IMR-90 (cell line): ENCODE measurements at regions not wholly inside any gene's neighbourhood (a gene's known extent, or its start where the extent isn't known, plus 50 kb on each side); places are given as distances from the start of the nearest gene placed in this dataset.

ENCODE experiments used
- ATAC-seq: fragments of 200-7000 bp; cut with Tn5 transposase; 2 replicates; pipeline ENCODE4 v1.9.1; 2020; ENCODE audit warnings: low read depth, mild to moderate bottlenecking, moderate library complexity
- BruUV-seq: library from RNA; stranded (reverse); fragments of 400-500 nt; replicated peaks from 2 replicates; lab custom pipeline; 2021; lab: Mats Ljungman, UMichigan
- CTCF ChIA-PET: fragments of 300-600 bp; formaldehyde crosslinking; extraction: SDS; loops from one replicate; lab custom pipeline; 2021; ENCODE audit warnings: antibody characterized with exemption; lab: Yijun Ruan, JAX
- POLR2A ChIA-PET: fragments of 300-600 bp; sonication (Branson Sonifier 250); formaldehyde crosslinking; loops from one replicate; lab custom pipeline; 2022; ENCODE audit warnings: antibody characterized with exemption; ENCODE audit not compliant: unreplicated experiment; lab: Charles Lee
- DNase-seq: peaks from one replicate; pipeline ENCODE4 v3.0.0; 2013
- H2AFZ ChIP-seq: replicated peaks from 2 replicates; pipeline ENCODE3; 2013; ENCODE audit warnings: low read length, mild to moderate bottlenecking; ENCODE audit not compliant: poor library complexity
- H2AK5ac ChIP-seq: 2 replicates; pipeline ENCODE4 v1.6.1; 2013; ENCODE audit warnings: low read depth, low read length, inconsistent platforms
- H2AK9ac ChIP-seq: replicated peaks from 2 replicates; pipeline ENCODE3; 2013; ENCODE audit warnings: mild to moderate bottlenecking, low read depth, low read length, moderate library complexity; ENCODE audit not compliant: poor library complexity
- H2BK120ac ChIP-seq: 2 replicates; pipeline ENCODE4 v1.6.1; 2013; ENCODE audit warnings: low read depth, low read length, inconsistent platforms
- H2BK15ac ChIP-seq: 3 replicates; pipeline ENCODE4 v1.6.1; 2013; ENCODE audit warnings: low read depth, low read length, inconsistent platforms
- H2BK20ac ChIP-seq: 2 replicates; pipeline ENCODE4 v1.6.1; 2013; ENCODE audit warnings: low read depth, mild to moderate bottlenecking, inconsistent platforms, low read length, moderate library complexity
- H2BK5ac ChIP-seq: 2 replicates; pipeline ENCODE4 v1.6.1; 2013; ENCODE audit warnings: mild to moderate bottlenecking, low read depth, low read length, inconsistent platforms; ENCODE audit not compliant: poor library complexity, severe bottlenecking
- H3K14ac ChIP-seq: replicated peaks from 2 replicates; pipeline ENCODE4 v1.6.1; 2013; ENCODE audit warnings: low read depth, low read length, inconsistent platforms
- H3K18ac ChIP-seq: 2 replicates; pipeline ENCODE4 v1.6.1; 2013; ENCODE audit warnings: low read depth, low read length, control low read depth
- H3K23ac ChIP-seq: 2 replicates; pipeline ENCODE4 v1.6.1; 2013; ENCODE audit warnings: low read depth, low read length, inconsistent platforms
- H3K27ac ChIP-seq: 2 replicates; pipeline ENCODE4 v1.5.1; 2013; ENCODE audit warnings: mild to moderate bottlenecking, control low read depth, low read length; ENCODE audit not compliant: insufficient read depth
- H3K27me3 ChIP-seq: 2 replicates; pipeline ENCODE4 v1.6.1; 2013; ENCODE audit warnings: low read length; ENCODE audit not compliant: control insufficient read depth, insufficient read depth
- H3K36me3 ChIP-seq: 2 replicates; pipeline ENCODE4 v1.6.1; 2013; ENCODE audit warnings: low read length, mixed read lengths; ENCODE audit not compliant: control insufficient read depth, insufficient read depth
- H3K4ac ChIP-seq: 2 replicates; pipeline ENCODE4 v1.6.1; 2013; ENCODE audit warnings: low read depth, low read length, inconsistent platforms
- H3K4me1 ChIP-seq: 2 replicates; pipeline ENCODE4 v1.6.1; 2013; ENCODE audit warnings: low read length, mixed read lengths; ENCODE audit not compliant: control insufficient read depth, insufficient read depth
- H3K4me2 ChIP-seq: 2 replicates; pipeline ENCODE4 v1.6.1; 2013; ENCODE audit warnings: low read depth, mild to moderate bottlenecking, control low read depth, low read length, moderate library complexity
- H3K4me3 ChIP-seq: 2 replicates; pipeline ENCODE4 v1.5.1; 2013; ENCODE audit warnings: low read depth, mild to moderate bottlenecking, control low read depth, low read length, moderate library complexity; ENCODE audit not compliant: insufficient read depth
- H3K56ac ChIP-seq: 2 replicates; pipeline ENCODE4 v1.6.1; 2013; ENCODE audit warnings: low read length, inconsistent platforms; ENCODE audit not compliant: insufficient read depth; ENCODE audit errors: extremely low read depth
- H3K79me1 ChIP-seq, 2 experiments: 2 replicates each; pipeline ENCODE4 v1.6.1; 2013; ENCODE audit warnings: low read length in 2 of 2, inconsistent platforms in 1 of 2, low read depth in 1 of 2
- H3K9ac ChIP-seq: 2 replicates; pipeline ENCODE4 v1.6.1; 2013; ENCODE audit warnings: low read depth, low read length, control low read depth
- H3K9me1 ChIP-seq: 2 replicates; pipeline ENCODE4 v1.6.1; 2013; ENCODE audit warnings: low read length, inconsistent platforms; ENCODE audit not compliant: insufficient read depth
- H3K9me3 ChIP-seq: 2 replicates; pipeline ENCODE4 v1.6.1; 2013; ENCODE audit warnings: low read length; ENCODE audit not compliant: control insufficient read depth, insufficient read depth
- H4K20me1 ChIP-seq: 2 replicates; pipeline ENCODE4 v1.6.1; 2013; ENCODE audit warnings: low read length, inconsistent platforms; ENCODE audit not compliant: insufficient read depth
- H4K5ac ChIP-seq: 2 replicates; pipeline ENCODE4 v1.6.1; 2013; ENCODE audit warnings: mild to moderate bottlenecking, low read depth, low read length, control low read depth
- H4K8ac ChIP-seq, 2 experiments: 2 replicates each; pipeline ENCODE4 v1.6.1; 2013; ENCODE audit warnings: low read depth in 2 of 2, low read length in 2 of 2, control low read depth in 1 of 2, inconsistent platforms in 1 of 2
- H4K91ac ChIP-seq: 2 replicates; pipeline ENCODE4 v1.6.1; 2013; ENCODE audit warnings: low read depth, low read length, inconsistent platforms; ENCODE audit not compliant: insufficient read depth
- BHLHE40 ChIP-seq: fragments of 150-350 bp; IDR thresholded peaks from 2 replicates; pipeline ENCODE4 v1.6.1; 2016; ENCODE audit warnings: mild to moderate bottlenecking, low read depth, low read length
- MAFK ChIP-seq: IDR thresholded peaks from 2 replicates; pipeline ENCODE4 v1.6.1; 2012; ENCODE audit warnings: low read depth, low read length, improper control_type of control experiment
- RAD21 ChIP-seq: IDR thresholded peaks from 2 replicates; pipeline ENCODE4 v1.6.1; 2012; ENCODE audit warnings: low read length, improper control_type of control experiment
- RCOR1 ChIP-seq: IDR thresholded peaks from 2 replicates; pipeline ENCODE4 v1.6.1; 2012; ENCODE audit warnings: mild to moderate bottlenecking, low read length, improper control_type of control experiment; ENCODE audit not compliant: insufficient replicate concordance
- SMC3 ChIP-seq: fragments of 150-350 bp; IDR thresholded peaks from 2 replicates; pipeline ENCODE4 v1.6.1; 2016; ENCODE audit warnings: low read depth, mild to moderate bottlenecking, antibody characterized with exemption, low read length, moderate library complexity
- WGBS, 2 experiments: methylation state at CpG; one replicate each; pipeline versions ENCODE4 v1.1.5 to v1.1.7; 2013; ENCODE audit warnings: missing lambda C conversion rate in 2 of 2; ENCODE audit not compliant: insufficient read length in 1 of 2; ENCODE audit errors: extremely low coverage in 2 of 2; 5-methylcytosine and 5-hydroxymethylcytosine counted together
- dilution Hi-C: fragments of 300-500 bp; cut with HindIII; formaldehyde crosslinking; loops from one replicate; pipeline ENCODE4 v1.14.3; 2018; ENCODE audit warnings: low sequenced_read_pairs; ENCODE audit not compliant: unreplicated experiment
- in situ Hi-C: fragments of 300-500 bp; cut with MboI; formaldehyde crosslinking; loops from 3 replicates; pipeline ENCODE4 v1.14.3; 2019; ENCODE audit warnings: low sequenced_read_pairs, inconsistent platforms, mixed read lengths
- intact Hi-C: fragments of 100-400 bp; cut with micrococcal nuclease; formaldehyde crosslinking; loops from 2 replicates; pipeline ENCODE4 v1.10.0; 2022
- TF ChIP-seq, protein P1 (sequence below): fragments of 150-350 bp; IDR thresholded peaks from 2 replicates; pipeline ENCODE4 v1.6.1; 2016; ENCODE audit warnings: low read depth, mild to moderate bottlenecking, low read length, moderate library complexity, borderline replicate concordance

DNA sequence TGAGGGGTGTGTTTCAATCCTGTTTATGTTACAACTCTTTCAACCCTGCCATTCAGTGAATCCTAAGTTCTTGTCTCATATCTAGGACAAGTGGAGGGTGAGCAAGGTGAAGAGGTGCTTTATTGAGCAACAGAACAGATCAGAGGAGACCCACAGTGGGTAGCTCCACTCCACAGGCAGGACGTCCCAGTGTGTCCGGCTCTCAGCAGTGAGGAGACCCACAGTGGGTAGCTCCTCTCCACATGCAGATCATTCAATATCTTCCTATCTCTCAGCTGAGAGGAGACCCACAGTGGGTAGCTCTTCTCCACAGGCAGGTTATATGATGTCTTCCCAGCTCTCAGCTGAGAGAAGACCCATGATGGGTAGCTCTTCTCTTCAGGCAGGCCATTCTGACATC, 556.7 kb downstream of the SI start:
- H3K9me3 ChIP-seq: peaks cover 30% of the 10 kb centered on the region
- no peak overlapping the region for H2BK120ac ChIP-seq
- dilution Hi-C loops: no loop called here
- H3K56ac ChIP-seq: no peak overlapping the region
- H3K9ac ChIP-seq: no peak overlapping the region
- H3K14ac ChIP-seq: no peak overlapping the region
- no peak overlapping the region for H3K4me3 ChIP-seq
- H4K5ac ChIP-seq: no peak overlapping the region
- H3K18ac ChIP-seq: no peak overlapping the region
- H2AK9ac ChIP-seq: no peak overlapping the region
- H2AFZ ChIP-seq: no peak overlapping the region
- no peaks in the 10 kb centered on the region for H3K4me1 ChIP-seq
- WGBS, 2 experiments: no CpG with 5 or more reads among the region's 2 CpGs
- in situ Hi-C loops: no loop called here
- no peaks in the 10 kb centered on the region for H3K36me3 ChIP-seq
- H2BK20ac ChIP-seq: no peak overlapping the region
- no peak overlapping the region for H3K27ac ChIP-seq
- BruUV-seq: no TSS peak
- no peak overlapping the region for H4K8ac ChIP-seq
- H2BK5ac ChIP-seq: no peak overlapping the region
- no peaks in the 10 kb centered on the region for H3K79me1 ChIP-seq
- H2BK15ac ChIP-seq: no peak overlapping the region
- no peak overlapping the region for H2AK5ac ChIP-seq
- no peaks in the 10 kb centered on the region for H3K9me1 ChIP-seq
- DNase-seq: no peak
- ChIA-PET POLR2A (no interaction called here), CTCF (no interaction called here)
- H3K23ac ChIP-seq: no peak overlapping the region
- H3K4ac ChIP-seq: no peak overlapping the region
- no peak for TF ChIP-seq BHLHE40
- no peak for TF ChIP-seq RAD21
- TF ChIP-seq MAFK: no peak
- TF ChIP-seq, protein P1, sequence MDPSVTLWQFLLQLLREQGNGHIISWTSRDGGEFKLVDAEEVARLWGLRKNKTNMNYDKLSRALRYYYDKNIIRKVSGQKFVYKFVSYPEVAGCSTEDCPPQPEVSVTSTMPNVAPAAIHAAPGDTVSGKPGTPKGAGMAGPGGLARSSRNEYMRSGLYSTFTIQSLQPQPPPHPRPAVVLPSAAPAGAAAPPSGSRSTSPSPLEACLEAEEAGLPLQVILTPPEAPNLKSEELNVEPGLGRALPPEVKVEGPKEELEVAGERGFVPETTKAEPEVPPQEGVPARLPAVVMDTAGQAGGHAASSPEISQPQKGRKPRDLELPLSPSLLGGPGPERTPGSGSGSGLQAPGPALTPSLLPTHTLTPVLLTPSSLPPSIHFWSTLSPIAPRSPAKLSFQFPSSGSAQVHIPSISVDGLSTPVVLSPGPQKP: no peak
- TF ChIP-seq SMC3: no peak
- TF ChIP-seq RCOR1: no peak
- intact Hi-C loops: no loop called here
- no peak overlapping the region for H4K91ac ChIP-seq
- H3K4me2 ChIP-seq: no peak overlapping the region
- no peak for ATAC-seq
- H3K27me3 ChIP-seq: no peaks in the 10 kb centered on the region
- H4K20me1 ChIP-seq: no peaks in the 10 kb centered on the region
